Type B pancreatic cell (in vitro differentiated cells): ENCODE measurements at regions not wholly inside any gene's neighbourhood (a gene's known extent, or its start where the extent isn't known, plus 50 kb on each side); places are given as distances from the start of the nearest gene placed in this dataset.

Experiments used
- DNase-seq: peaks from one replicate; pipeline ENCODE4 v3.0.0; 2021; ENCODE audit warnings: mixed read lengths; ENCODE audit not compliant: unreplicated experiment; ENCODE audit errors: extremely low spot score
- H3K27ac Mint-ChIP-seq: 2 replicates; pipeline ENCODE4 v1.8.0; 2021; ENCODE audit warnings: mild to moderate bottlenecking, mixed read lengths
- H3K27me3 Mint-ChIP-seq: 2 replicates; pipeline ENCODE4 v1.8.0; 2021; ENCODE audit warnings: mixed read lengths
- H3K36me3 Mint-ChIP-seq: 2 replicates; pipeline ENCODE4 v1.8.0; 2021; ENCODE audit warnings: mixed read lengths
- H3K4me1 Mint-ChIP-seq: one replicate; pipeline ENCODE4 v1.8.0; 2021; ENCODE audit warnings: mixed read lengths; ENCODE audit not compliant: unreplicated experiment
- H3K4me3 Mint-ChIP-seq: 2 replicates; pipeline ENCODE4 v1.8.0; 2021; ENCODE audit warnings: mild to moderate bottlenecking, mixed read lengths
- H3K9me3 Mint-ChIP-seq: 2 replicates; pipeline ENCODE4 v1.8.0; 2021; ENCODE audit warnings: mixed read lengths
- TF ChIP-seq, protein P1 (sequence below): fragments of 200-600 bp; sonication (generic); conservative IDR thresholded peaks from 2 replicates; pipeline ENCODE4 v1.5.0; 2021; ENCODE audit warnings: antibody characterized with exemption, mild to moderate bottlenecking

DNA sequence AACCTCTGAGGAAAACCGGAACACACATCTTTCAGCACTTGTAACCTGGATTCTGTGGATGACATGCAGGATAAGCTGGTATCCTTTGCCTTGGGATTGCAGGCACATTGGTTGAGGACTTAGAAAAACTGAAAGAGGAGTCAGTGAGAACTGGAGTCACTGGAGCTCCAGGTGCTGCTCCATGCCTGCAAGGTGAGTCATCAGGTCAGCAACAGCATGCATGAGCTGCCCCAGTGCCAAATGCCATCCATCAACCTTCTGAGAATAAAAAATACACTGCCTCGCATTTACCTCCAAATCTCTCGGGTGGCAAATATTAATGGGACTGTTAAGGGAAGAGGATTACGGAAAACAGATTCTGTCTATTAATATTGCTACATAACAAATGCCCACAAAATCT lies 729.1 kb downstream of the NTRK3 start:
- Mint-ChIP-seq H3K27ac (no peak overlapping the region), H3K9me3 (peaks cover 5% of the 10 kb centered on the region), H3K4me3 (no peak overlapping the region), H3K4me1 (peaks cover 7% of the 10 kb centered on the region), H3K27me3 (peaks cover 4% of the 10 kb centered on the region), H3K36me3 (no peaks in the 10 kb centered on the region)
- no peak for DNase-seq
- TF ChIP-seq, protein P1, sequence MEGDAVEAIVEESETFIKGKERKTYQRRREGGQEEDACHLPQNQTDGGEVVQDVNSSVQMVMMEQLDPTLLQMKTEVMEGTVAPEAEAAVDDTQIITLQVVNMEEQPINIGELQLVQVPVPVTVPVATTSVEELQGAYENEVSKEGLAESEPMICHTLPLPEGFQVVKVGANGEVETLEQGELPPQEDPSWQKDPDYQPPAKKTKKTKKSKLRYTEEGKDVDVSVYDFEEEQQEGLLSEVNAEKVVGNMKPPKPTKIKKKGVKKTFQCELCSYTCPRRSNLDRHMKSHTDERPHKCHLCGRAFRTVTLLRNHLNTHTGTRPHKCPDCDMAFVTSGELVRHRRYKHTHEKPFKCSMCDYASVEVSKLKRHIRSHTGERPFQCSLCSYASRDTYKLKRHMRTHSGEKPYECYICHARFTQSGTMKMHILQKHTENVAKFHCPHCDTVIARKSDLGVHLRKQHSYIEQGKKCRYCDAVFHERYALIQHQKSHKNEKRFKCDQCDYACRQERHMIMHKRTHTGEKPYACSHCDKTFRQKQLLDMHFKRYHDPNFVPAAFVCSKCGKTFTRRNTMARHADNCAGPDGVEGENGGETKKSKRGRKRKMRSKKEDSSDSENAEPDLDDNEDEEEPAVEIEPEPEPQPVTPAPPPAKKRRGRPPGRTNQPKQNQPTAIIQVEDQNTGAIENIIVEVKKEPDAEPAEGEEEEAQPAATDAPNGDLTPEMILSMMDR: no peak

DNA sequence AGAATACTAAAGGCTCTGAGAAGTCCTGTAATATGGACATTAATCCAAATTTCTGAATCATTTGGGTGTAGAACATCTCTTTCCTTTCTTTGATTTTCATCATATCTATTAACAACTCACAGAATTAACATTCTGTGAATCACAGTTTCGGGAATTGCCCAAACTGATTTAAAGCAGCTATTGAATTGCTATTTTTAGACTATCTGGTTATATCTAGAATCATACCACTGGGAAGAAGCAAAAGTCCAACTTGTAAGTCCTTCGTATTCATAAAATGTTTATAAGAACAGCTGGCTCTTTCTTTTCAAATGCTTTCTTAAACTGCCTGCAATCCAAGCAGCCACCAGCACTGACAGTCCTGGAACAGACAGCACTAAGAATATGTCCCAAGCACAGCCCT lies 733.0 kb downstream of the NTRK3 start:
- H3K27ac Mint-ChIP-seq: no peak overlapping the region
- peaks cover 7% of the 10 kb centered on the region for H3K4me1 Mint-ChIP-seq
- DNase-seq: no peak
- TF ChIP-seq, protein P1: no peak
- H3K36me3 Mint-ChIP-seq: no peaks in the 10 kb centered on the region
- no peaks in the 10 kb centered on the region for H3K27me3 Mint-ChIP-seq
- H3K9me3 Mint-ChIP-seq: no peaks in the 10 kb centered on the region
- no peak overlapping the region for H3K4me3 Mint-ChIP-seq

GRCh38 chr15:87522997-87523396 lies 733.5 kb downstream of the NTRK3 start:
- Mint-ChIP-seq H3K36me3 (no peaks in the 10 kb centered on the region), H3K27me3 (peaks cover under 1% of the 10 kb centered on the region), H3K4me1 (peaks cover 7% of the 10 kb centered on the region), H3K4me3 (no peak overlapping the region), H3K9me3 (no peaks in the 10 kb centered on the region), H3K27ac (no peak overlapping the region)
- DNase-seq: no peak
- TF ChIP-seq, protein P1: no peak

GRCh38 chr15:87518957-87519356 lies 737.6 kb downstream of the NTRK3 start:
- Mint-ChIP-seq H3K27me3 (peaks cover 3% of the 10 kb centered on the region), H3K4me1 (no peaks in the 10 kb centered on the region), H3K9me3 (no peaks in the 10 kb centered on the region), H3K36me3 (no peaks in the 10 kb centered on the region), H3K4me3 (no peak overlapping the region), H3K27ac (no peak overlapping the region)
- no peak for DNase-seq
- TF ChIP-seq, protein P1: no peak

GRCh38 chr15:87508086-87508485 lies 748.5 kb downstream of the NTRK3 start:
- Mint-ChIP-seq H3K36me3 (no peaks in the 10 kb centered on the region), H3K27ac (no peak overlapping the region), H3K27me3 (peaks cover 8% of the 10 kb centered on the region), H3K9me3 (no peaks in the 10 kb centered on the region), H3K4me1 (no peaks in the 10 kb centered on the region), H3K4me3 (no peak overlapping the region)
- TF ChIP-seq, protein P1: no peak
- no peak for DNase-seq

GRCh38 chr15:87502173-87502572 lies 754.4 kb downstream of the NTRK3 start:
- H3K4me1 Mint-ChIP-seq: no peaks in the 10 kb centered on the region
- H3K36me3 Mint-ChIP-seq: no peaks in the 10 kb centered on the region
- H3K4me3 Mint-ChIP-seq: no peak overlapping the region
- peaks cover 6% of the 10 kb centered on the region for H3K27me3 Mint-ChIP-seq
- no peaks in the 10 kb centered on the region for H3K9me3 Mint-ChIP-seq
- no peak for DNase-seq
- H3K27ac Mint-ChIP-seq: no peak overlapping the region
- TF ChIP-seq, protein P1: no peak
